Dermis blood vessel endothelial cell (primary cell): ENCODE measurements at regions not wholly inside any gene's neighbourhood (a gene's known extent, or its start where the extent isn't known, plus 50 kb on each side); places are given as distances from the start of the nearest gene placed in this dataset.
A peak's percentile ranks its signal among the peaks of the same experiment; 100 is the strongest.

ENCODE experiments used
- DNase-seq: peaks from one replicate; pipeline ENCODE4 v3.0.0; 2010

GRCh38 chr2:34037886-34038285, 438.8 kb upstream of the FAM98A start:
- DNase-seq: no peak

- no peak for DNase-seq
Observed at GRCh38 chr2:34037157-34037556, 438.1 kb upstream of the FAM98A start.

- no peak for DNase-seq
Observed at GRCh38 chr2:34031097-34031496, 432.0 kb upstream of the FAM98A start.

- DNase-seq: no peak
Observed at GRCh38 chr2:34030273-34030672, 431.2 kb upstream of the FAM98A start.

- no peak for DNase-seq
Observed at GRCh38 chr2:34029073-34029472, 430.0 kb upstream of the FAM98A start.

- no peak for DNase-seq
Observed at GRCh38 chr2:34025196-34025595, 426.1 kb upstream of the FAM98A start.

GRCh38 chr2:34012715-34013302, 413.7 kb upstream of the FAM98A start:
- DNase-seq: peak; percentile 68

- DNase-seq: no peak
Observed at GRCh38 chr2:34011684-34012083, 412.6 kb upstream of the FAM98A start.

GRCh38 chr2:34005901-34006300, 406.8 kb upstream of the FAM98A start:
- no peak for DNase-seq

- no peak for DNase-seq
Observed at GRCh38 chr2:34004936-34005335, 405.8 kb upstream of the FAM98A start.

GRCh38 chr2:34003795-34004194, 404.7 kb upstream of the FAM98A start:
- no peak for DNase-seq

- DNase-seq: no peak
Observed at GRCh38 chr2:34001557-34001956, 402.5 kb upstream of the FAM98A start.

GRCh38 chr2:33984131-33984530, 385.0 kb upstream of the FAM98A start:
- DNase-seq: no peak

- DNase-seq: no peak
Observed at GRCh38 chr2:33978471-33978870, 379.4 kb upstream of the FAM98A start.

GRCh38 chr2:33975498-33975897, 376.4 kb upstream of the FAM98A start:
- DNase-seq: no peak

- no peak for DNase-seq
Observed at GRCh38 chr2:33967103-33967502, 368.0 kb upstream of the FAM98A start.

GRCh38 chr2:33958591-33958990, 359.5 kb upstream of the FAM98A start:
- no peak for DNase-seq

- no peak for DNase-seq
Observed at GRCh38 chr2:33949371-33949770, 350.3 kb upstream of the FAM98A start.

GRCh38 chr2:33946193-33946592, 347.1 kb upstream of the FAM98A start:
- no peak for DNase-seq

GRCh38 chr2:33933203-33933602, 334.1 kb upstream of the FAM98A start:
- no peak for DNase-seq

GRCh38 chr2:33931164-33931563, 332.1 kb upstream of the FAM98A start:
- DNase-seq: no peak

- no peak for DNase-seq
Observed at GRCh38 chr2:33929467-33929866, 330.4 kb upstream of the FAM98A start.

GRCh38 chr2:33927756-33928155, 328.7 kb upstream of the FAM98A start:
- DNase-seq: no peak

- no peak for DNase-seq
Observed at GRCh38 chr2:33925311-33925710, 326.2 kb upstream of the FAM98A start.

- no peak for DNase-seq
Observed at GRCh38 chr2:33924586-33925169, 325.6 kb upstream of the FAM98A start.
